DOHH2 (cell line): ENCODE measurements at regions not wholly inside any gene's neighbourhood (a gene's known extent, or its start where the extent isn't known, plus 50 kb on each side); places are given as distances from the start of the nearest gene placed in this dataset.

ENCODE experiments used
- H3F3A ChIP-seq: fragments of 200-600 bp; sonication (generic), shearing (Covaris generic); 2 replicates; pipeline ENCODE4 v1.6.0; 2016; ENCODE audit warnings: antibody characterized with exemption, mild to moderate bottlenecking; ENCODE audit not compliant: control insufficient read depth, insufficient read depth
- H3K27ac ChIP-seq: fragments of 200-600 bp; sonication (generic); 2 replicates; pipeline ENCODE4 v1.5.1; 2014; ENCODE audit warnings: low read depth, mild to moderate bottlenecking, low read length, moderate library complexity
- H3K27me3 ChIP-seq: fragments of 200-600 bp; sonication (generic); 2 replicates; pipeline ENCODE4 v1.6.1; 2014; ENCODE audit warnings: mild to moderate bottlenecking, low read length, mixed read lengths; ENCODE audit not compliant: control insufficient read depth
- H3K36me3 ChIP-seq: fragments of 200-600 bp; sonication (generic); 2 replicates; pipeline ENCODE4 v1.6.1; 2014; ENCODE audit warnings: mild to moderate bottlenecking, low read length, moderate library complexity, mixed read lengths; ENCODE audit not compliant: control insufficient read depth
- H3K4me1 ChIP-seq: fragments of 200-600 bp; sonication (generic); 2 replicates; pipeline ENCODE4 v1.6.1; 2014; ENCODE audit warnings: mild to moderate bottlenecking, low read length, mixed read lengths; ENCODE audit not compliant: control insufficient read depth
- H3K4me2 ChIP-seq: fragments of 200-600 bp; sonication (generic); 2 replicates; pipeline ENCODE4 v1.6.0; 2014; ENCODE audit warnings: mild to moderate bottlenecking, low read length, moderate library complexity
- H3K4me3 ChIP-seq: fragments of 200-600 bp; sonication (generic); 2 replicates; pipeline ENCODE4 v1.5.1; 2014; ENCODE audit warnings: mild to moderate bottlenecking, low read length, mixed read lengths
- H3K79me2 ChIP-seq: fragments of 200-600 bp; sonication (generic); 2 replicates; pipeline ENCODE4 v1.6.1; 2014; ENCODE audit warnings: mild to moderate bottlenecking, low read length, mixed read lengths; ENCODE audit not compliant: control insufficient read depth
- H3K9me2 ChIP-seq: fragments of 200-600 bp; sonication (generic); replicated peaks from 2 replicates; pipeline ENCODE4 v1.6.1; 2014; ENCODE audit warnings: mild to moderate bottlenecking, low read length, mixed read lengths; ENCODE audit not compliant: control insufficient read depth
- H3K9me3 ChIP-seq: fragments of 200-600 bp; sonication (generic); 2 replicates; pipeline ENCODE4 v1.6.1; 2014; ENCODE audit warnings: antibody characterized with exemption, low read length, mixed read lengths; ENCODE audit not compliant: control insufficient read depth, insufficient read depth
- H4K20me1 ChIP-seq: fragments of 200-600 bp; sonication (generic); 2 replicates; pipeline ENCODE4 v1.6.0; 2014; ENCODE audit warnings: low read depth, mild to moderate bottlenecking, antibody characterized with exemption, low read length, moderate library complexity; ENCODE audit not compliant: control insufficient read depth, insufficient read depth
- EZH2phosphoT487 ChIP-seq: fragments of 200-600 bp; sonication (generic); IDR thresholded peaks from 2 replicates; pipeline ENCODE4 v1.6.1; 2017; ENCODE audit warnings: borderline replicate concordance, mild to moderate bottlenecking, antibody characterized with exemption, low read length, moderate library complexity, mixed read lengths
- TF ChIP-seq, protein P1 (sequence below): fragments of 200-600 bp; sonication (generic); IDR thresholded peaks from one replicate; pipeline ENCODE4 v1.5.1; 2014; ENCODE audit warnings: antibody characterized with exemption, mild to moderate bottlenecking, low read depth, low read length; ENCODE audit not compliant: poor library complexity, severe bottlenecking

DNA sequence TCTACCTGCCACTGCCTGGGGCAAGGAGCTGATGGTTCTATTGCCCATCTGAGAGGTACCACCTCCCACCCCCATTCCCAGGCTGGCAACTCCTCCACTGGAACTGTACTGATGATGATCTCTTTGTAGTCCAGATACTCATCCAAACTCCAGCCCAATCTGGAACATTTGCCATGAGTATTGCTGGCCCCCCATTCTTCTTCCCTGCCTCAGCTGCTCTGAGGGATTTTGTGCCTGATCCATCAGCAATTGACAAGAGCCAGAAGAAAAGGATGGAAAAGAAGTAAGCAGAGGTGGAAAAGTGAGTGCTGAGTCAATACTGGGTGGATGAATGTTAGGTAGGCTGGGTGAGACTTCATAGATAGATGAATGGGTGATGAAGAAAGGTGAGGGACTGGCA is 101.2 kb downstream of the NMUR2 start:
- no peaks in the 10 kb centered on the region for H4K20me1 ChIP-seq
- no peak overlapping the region for H3K27ac ChIP-seq
- no peaks in the 10 kb centered on the region for H3K79me2 ChIP-seq
- no peak overlapping the region for H3K4me3 ChIP-seq
- no peak overlapping the region for H3K4me2 ChIP-seq
- no peaks in the 10 kb centered on the region for H3F3A ChIP-seq
- H3K9me3 ChIP-seq = no peaks in the 10 kb centered on the region
- no peaks in the 10 kb centered on the region for H3K36me3 ChIP-seq
- no peaks in the 10 kb centered on the region for H3K27me3 ChIP-seq
- TF ChIP-seq, protein P1, sequence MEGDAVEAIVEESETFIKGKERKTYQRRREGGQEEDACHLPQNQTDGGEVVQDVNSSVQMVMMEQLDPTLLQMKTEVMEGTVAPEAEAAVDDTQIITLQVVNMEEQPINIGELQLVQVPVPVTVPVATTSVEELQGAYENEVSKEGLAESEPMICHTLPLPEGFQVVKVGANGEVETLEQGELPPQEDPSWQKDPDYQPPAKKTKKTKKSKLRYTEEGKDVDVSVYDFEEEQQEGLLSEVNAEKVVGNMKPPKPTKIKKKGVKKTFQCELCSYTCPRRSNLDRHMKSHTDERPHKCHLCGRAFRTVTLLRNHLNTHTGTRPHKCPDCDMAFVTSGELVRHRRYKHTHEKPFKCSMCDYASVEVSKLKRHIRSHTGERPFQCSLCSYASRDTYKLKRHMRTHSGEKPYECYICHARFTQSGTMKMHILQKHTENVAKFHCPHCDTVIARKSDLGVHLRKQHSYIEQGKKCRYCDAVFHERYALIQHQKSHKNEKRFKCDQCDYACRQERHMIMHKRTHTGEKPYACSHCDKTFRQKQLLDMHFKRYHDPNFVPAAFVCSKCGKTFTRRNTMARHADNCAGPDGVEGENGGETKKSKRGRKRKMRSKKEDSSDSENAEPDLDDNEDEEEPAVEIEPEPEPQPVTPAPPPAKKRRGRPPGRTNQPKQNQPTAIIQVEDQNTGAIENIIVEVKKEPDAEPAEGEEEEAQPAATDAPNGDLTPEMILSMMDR = no peak
- TF ChIP-seq EZH2phosphoT487 = no peak
- H3K4me1 ChIP-seq = no peaks in the 10 kb centered on the region
- H3K9me2 ChIP-seq = no peaks in the 10 kb centered on the region

DNA sequence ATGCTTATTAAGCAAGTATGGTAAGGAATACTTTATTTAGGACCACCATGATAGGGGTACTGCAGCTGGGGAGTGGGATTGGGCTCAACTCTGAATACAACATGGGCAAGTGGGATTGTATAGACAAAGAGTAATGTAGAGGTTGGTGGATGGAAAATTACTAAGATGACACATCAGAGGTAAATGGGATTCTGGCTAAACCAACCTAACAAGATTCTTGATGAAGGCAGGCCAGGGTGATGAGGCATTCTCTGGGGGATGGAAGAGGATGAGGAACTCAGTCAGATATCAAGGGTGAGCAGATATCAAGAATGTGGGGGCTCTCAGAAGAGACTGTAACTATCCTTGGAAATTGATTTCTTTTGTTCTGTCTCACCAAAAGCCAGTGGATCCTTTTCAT is 107.2 kb downstream of the NMUR2 start:
- Histone ChIP-seq H3K4me2 (no peak overlapping the region), H3K4me1 (no peaks in the 10 kb centered on the region), H3K9me2 (no peaks in the 10 kb centered on the region), H3K4me3 (no peak overlapping the region), H3K9me3 (no peaks in the 10 kb centered on the region), H3F3A (no peaks in the 10 kb centered on the region), H4K20me1 (no peaks in the 10 kb centered on the region), H3K27me3 (no peaks in the 10 kb centered on the region), H3K36me3 (no peaks in the 10 kb centered on the region), H3K27ac (no peak overlapping the region), H3K79me2 (no peaks in the 10 kb centered on the region)
- TF ChIP-seq EZH2phosphoT487 = no peak
- TF ChIP-seq, protein P1 = no peak

DNA sequence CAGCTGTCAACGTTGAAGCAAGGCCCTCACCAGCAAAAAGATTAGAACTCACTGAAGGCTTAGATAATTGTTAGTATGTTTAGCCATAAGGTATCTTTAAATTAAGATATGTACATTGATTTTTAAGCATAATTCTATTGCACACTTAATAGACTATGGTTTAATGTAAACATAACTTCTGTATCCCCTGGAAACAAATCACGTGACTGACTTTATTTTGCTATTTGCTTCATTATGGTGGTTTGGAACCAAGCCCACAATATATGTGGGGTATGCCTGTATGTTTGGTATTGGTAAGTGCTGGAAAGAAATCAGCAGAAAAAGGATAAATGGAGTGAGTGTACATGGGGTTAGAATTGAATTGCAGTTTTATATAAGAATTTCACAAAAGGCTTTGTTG is 111.9 kb downstream of the NMUR2 start:
- Histone ChIP-seq H3K79me2 (no peaks in the 10 kb centered on the region), H3K27ac (no peak overlapping the region), H3K27me3 (no peaks in the 10 kb centered on the region), H4K20me1 (no peaks in the 10 kb centered on the region), H3K9me3 (no peaks in the 10 kb centered on the region), H3K4me3 (no peak overlapping the region), H3K9me2 (no peaks in the 10 kb centered on the region), H3K4me2 (no peak overlapping the region), H3K4me1 (no peaks in the 10 kb centered on the region), H3K36me3 (no peaks in the 10 kb centered on the region), H3F3A (no peaks in the 10 kb centered on the region)
- TF ChIP-seq EZH2phosphoT487 = no peak

DNA sequence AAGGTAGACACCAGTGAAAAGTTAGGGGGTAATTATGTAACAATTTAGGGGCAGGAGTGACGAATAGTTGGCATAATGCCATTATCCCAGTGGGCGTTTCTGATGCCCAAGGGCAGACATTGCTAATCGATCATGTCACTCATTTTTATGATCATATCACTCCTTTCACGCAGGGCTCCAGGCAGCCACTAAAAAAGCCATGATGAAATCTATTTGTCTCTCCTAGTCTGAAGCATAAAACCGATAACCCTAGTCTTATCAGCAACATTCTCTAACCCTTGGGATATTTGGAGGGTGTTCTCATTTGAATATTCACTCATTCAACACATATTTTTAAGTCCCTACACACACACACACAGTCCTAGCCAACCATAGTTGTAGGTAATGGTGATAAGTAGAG is 114.9 kb downstream of the NMUR2 start:
- Histone ChIP-seq H3K36me3 (no peaks in the 10 kb centered on the region), H3K9me2 (no peaks in the 10 kb centered on the region), H3F3A (no peaks in the 10 kb centered on the region), H4K20me1 (no peaks in the 10 kb centered on the region), H3K4me1 (no peaks in the 10 kb centered on the region), H3K79me2 (no peaks in the 10 kb centered on the region), H3K4me2 (no peak overlapping the region), H3K4me3 (no peak overlapping the region), H3K27me3 (no peaks in the 10 kb centered on the region), H3K9me3 (no peaks in the 10 kb centered on the region), H3K27ac (no peak overlapping the region)
- no peak for TF ChIP-seq EZH2phosphoT487
- TF ChIP-seq, protein P1 = no peak
